ENCODE measurements at regions not wholly inside any gene's neighbourhood (a gene's known extent, or its start where the extent isn't known, plus 50 kb on each side); places are given as distances from the start of the nearest gene placed in this dataset.

DNA sequence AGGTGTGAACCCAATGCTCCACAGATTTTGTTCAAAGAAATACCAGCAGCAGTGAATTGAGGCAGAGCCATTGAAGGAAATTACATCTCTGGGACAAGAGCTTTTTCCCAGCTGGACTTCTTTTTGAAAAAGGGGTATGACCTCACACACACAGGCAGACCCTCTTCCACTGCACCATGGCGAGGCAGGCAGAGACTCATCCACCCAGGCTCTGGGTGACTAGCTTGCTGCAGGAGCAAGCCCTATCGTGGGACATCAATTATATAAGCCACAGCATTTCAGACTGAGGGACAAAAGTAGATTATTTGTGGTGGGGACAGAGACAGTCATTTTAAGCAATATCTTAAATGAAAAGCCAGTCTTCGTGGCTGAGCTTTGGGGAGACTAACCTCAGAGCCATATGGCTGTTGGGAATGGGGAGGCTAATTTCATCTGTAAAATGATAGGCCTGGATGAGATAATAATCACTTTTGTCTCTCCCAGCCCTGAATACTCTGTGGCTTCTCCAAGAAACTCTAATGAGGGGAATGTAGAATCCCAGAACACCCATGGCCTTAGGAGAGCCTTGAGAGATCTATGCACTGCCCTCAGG lies 113.1 kb upstream of the TNC start:
- TF ChIP-seq, protein P1, sequence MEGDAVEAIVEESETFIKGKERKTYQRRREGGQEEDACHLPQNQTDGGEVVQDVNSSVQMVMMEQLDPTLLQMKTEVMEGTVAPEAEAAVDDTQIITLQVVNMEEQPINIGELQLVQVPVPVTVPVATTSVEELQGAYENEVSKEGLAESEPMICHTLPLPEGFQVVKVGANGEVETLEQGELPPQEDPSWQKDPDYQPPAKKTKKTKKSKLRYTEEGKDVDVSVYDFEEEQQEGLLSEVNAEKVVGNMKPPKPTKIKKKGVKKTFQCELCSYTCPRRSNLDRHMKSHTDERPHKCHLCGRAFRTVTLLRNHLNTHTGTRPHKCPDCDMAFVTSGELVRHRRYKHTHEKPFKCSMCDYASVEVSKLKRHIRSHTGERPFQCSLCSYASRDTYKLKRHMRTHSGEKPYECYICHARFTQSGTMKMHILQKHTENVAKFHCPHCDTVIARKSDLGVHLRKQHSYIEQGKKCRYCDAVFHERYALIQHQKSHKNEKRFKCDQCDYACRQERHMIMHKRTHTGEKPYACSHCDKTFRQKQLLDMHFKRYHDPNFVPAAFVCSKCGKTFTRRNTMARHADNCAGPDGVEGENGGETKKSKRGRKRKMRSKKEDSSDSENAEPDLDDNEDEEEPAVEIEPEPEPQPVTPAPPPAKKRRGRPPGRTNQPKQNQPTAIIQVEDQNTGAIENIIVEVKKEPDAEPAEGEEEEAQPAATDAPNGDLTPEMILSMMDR (IDR thresholded peaks at IDR 0.05) = no peak
- TF ChIP-seq EP300 (IDR thresholded peaks at IDR 0.05) = no peak

Data from tibial nerve (tissue), 4 donors.